Lung microvascular endothelial cell (primary cell): ENCODE measurements at regions not wholly inside any gene's neighbourhood (a gene's known extent, or its start where the extent isn't known, plus 50 kb on each side); places are given as distances from the start of the nearest gene placed in this dataset.

Source experiments
- DNase-seq, 2 donors: peaks; one replicate each; pipeline versions ENCODE4 v3.0.0 to v3.0.0-alpha.2; 2010; ENCODE audit warnings: low read depth in 2 of 2

- DNase-seq = no peak
Measured at GRCh38 chr4:71275004-71275403, 63.8 kb upstream of the SLC4A4 start.

- DNase-seq = no peak
Measured at GRCh38 chr4:71275570-71275969, 63.2 kb upstream of the SLC4A4 start.

- DNase-seq = no peak
Measured at GRCh38 chr4:71277353-71277752, 61.5 kb upstream of the SLC4A4 start.

- no peak for DNase-seq
Measured at GRCh38 chr4:71283642-71284257, 55.1 kb upstream of the SLC4A4 start.

- DNase-seq = no peak
Measured at GRCh38 chr4:71287305-71287704, 51.5 kb upstream of the SLC4A4 start.

GRCh38 chr4:71288875-71289274 is 49.9 kb upstream of the SLC4A4 start:
- DNase-seq = no peak
